Naive thymus-derived CD4-positive, alpha-beta T cell (primary cell): ENCODE measurements at regions not wholly inside any gene's neighbourhood (a gene's known extent, or its start where the extent isn't known, plus 50 kb on each side); places are given as distances from the start of the nearest gene placed in this dataset.

Experiments used
- ATAC-seq: fragments of 150-1000 bp; cut with Tn5 transposase; 2 replicates; pipeline ENCODE4 v1.10.0; 2021; ENCODE audit warnings: mild to moderate bottlenecking, moderate library complexity
- CTCF ChIA-PET: fragments of 350-600 bp; sonication (Branson Sonifier 250); formaldehyde crosslinking; loops from one replicate; lab custom pipeline; 2021; ENCODE audit warnings: antibody characterized with exemption; lab: Charles Lee
- POLR2A ChIA-PET: fragments of 350-600 bp; sonication (Branson Sonifier 250); formaldehyde crosslinking; loops from one replicate; lab custom pipeline; 2021; ENCODE audit warnings: antibody characterized with exemption, inconsistent platforms; lab: Charles Lee
- DNase-seq, 9 donors: peaks; one replicate each; pipeline versions ENCODE4 v3.0.0 to v3.0.0-alpha.2; 2020 to 2022; ENCODE audit warnings: mixed read lengths in 1 of 9
- H3K27ac ChIP-seq: one replicate; pipeline ENCODE4 v1.7.0; 2013; ENCODE audit warnings: mild to moderate bottlenecking, low read depth, low read length, moderate library complexity
- H3K27me3 ChIP-seq, 2 donors: one replicate each; pipeline ENCODE4 v1.7.0; 2013; ENCODE audit warnings: low read length in 2 of 2, mild to moderate bottlenecking in 2 of 2, moderate library complexity in 2 of 2; ENCODE audit not compliant: control insufficient read depth in 2 of 2, insufficient read depth in 2 of 2
- H3K36me3 ChIP-seq, 3 experiments: 1 replicate in 2 of 3; 2 replicates in 1 of 3; pipeline ENCODE4 v1.7.0; 2013; ENCODE audit warnings: low read length in 3 of 3, mild to moderate bottlenecking in 3 of 3, moderate library complexity in 1 of 3; ENCODE audit not compliant: insufficient read depth in 3 of 3, control insufficient read depth in 2 of 3
- H3K4me1 ChIP-seq, 2 donors: one replicate each; pipeline ENCODE4 v1.7.0; 2013; ENCODE audit warnings: low read length in 2 of 2, mild to moderate bottlenecking in 2 of 2, moderate library complexity in 1 of 2; ENCODE audit not compliant: control insufficient read depth in 2 of 2, insufficient read depth in 2 of 2
- H3K4me3 ChIP-seq: 2 replicates; pipeline ENCODE4 v1.7.0; 2013; ENCODE audit warnings: mild to moderate bottlenecking, low read length
- H3K9me3 ChIP-seq, 3 experiments: 1 replicate in 2 of 3; 2 replicates in 1 of 3; pipeline ENCODE4 v1.7.0; 2013; ENCODE audit warnings: low read length in 3 of 3; ENCODE audit not compliant: control insufficient read depth in 2 of 3
- H3K27ac Mint-ChIP-seq, 9 donors: one replicate each; pipeline ENCODE4 v1.8.0; 2020 to 2022; ENCODE audit warnings: mixed read lengths in 9 of 9, mild to moderate bottlenecking in 8 of 9, moderate library complexity in 5 of 9, inconsistent platforms in 2 of 9
- H3K27me3 Mint-ChIP-seq, 5 donors: one replicate each; pipeline ENCODE4 v1.8.0; 2021 to 2022; ENCODE audit warnings: mixed read lengths in 5 of 5, mild to moderate bottlenecking in 1 of 5
- H3K36me3 Mint-ChIP-seq, 5 donors: one replicate each; pipeline ENCODE4 v1.8.0; 2020 to 2022; ENCODE audit warnings: mixed read lengths in 5 of 5, mild to moderate bottlenecking in 3 of 5, inconsistent platforms in 1 of 5
- H3K4me1 Mint-ChIP-seq, 7 donors: one replicate each; pipeline ENCODE4 v1.8.0; 2020 to 2022; ENCODE audit warnings: mixed read lengths in 7 of 7, mild to moderate bottlenecking in 3 of 7, inconsistent platforms in 1 of 7
- H3K4me3 Mint-ChIP-seq, 10 donors: one replicate each; pipeline ENCODE4 v1.8.0; 2020 to 2022; ENCODE audit warnings: mild to moderate bottlenecking in 10 of 10, mixed read lengths in 10 of 10, moderate library complexity in 6 of 10, inconsistent platforms in 2 of 10
- H3K9me3 Mint-ChIP-seq, 11 donors: one replicate each; pipeline ENCODE4 v1.8.0; 2020 to 2022; ENCODE audit warnings: mixed read lengths in 11 of 11, mild to moderate bottlenecking in 4 of 11, inconsistent platforms in 1 of 11, moderate library complexity in 1 of 11
- intact Hi-C, 2 donors: fragments of 100-400 bp; cut with micrococcal nuclease; formaldehyde crosslinking; loops; one replicate each; pipeline ENCODE4 v1.15.1; 2023

GRCh38 chr6:11961923-11962322 lies 50.2 kb upstream of the HIVEP1 start:
- DNase-seq, result no peak
- Mint-ChIP-seq H3K36me3 (peaks cover 0 to 6% (median 0%) of the 10 kb centered on the region in 5 donors), H3K27me3 (peaks cover 0 to 7% (median 0%) of the 10 kb centered on the region in 5 donors), H3K4me3 (no peak overlapping the region), H3K4me1 (peaks cover 0 to 4% (median 0%) of the 10 kb centered on the region in 7 donors), H3K9me3 (peaks cover 0 to 12% (median 0%) of the 10 kb centered on the region in 11 donors), H3K27ac (no peak overlapping the region)
- CTCF ChIA-PET, result no interaction called here
- ATAC-seq, result no peak
- Histone ChIP-seq H3K4me3 (no peak overlapping the region), H3K9me3 (no peaks in the 10 kb centered on the region), H3K36me3 (no peaks in the 10 kb centered on the region), H3K4me1 (no peaks in the 10 kb centered on the region), H3K27ac (no peak overlapping the region), H3K27me3 (no peaks in the 10 kb centered on the region)
- POLR2A ChIA-PET, result interaction anchor here (0.6 kb wide), 1 partner anchor 157 kb away, joined by 4 read pairs; no protein-coding TSS in a partner anchor
- intact Hi-C loops, result no loop called here

DNA sequence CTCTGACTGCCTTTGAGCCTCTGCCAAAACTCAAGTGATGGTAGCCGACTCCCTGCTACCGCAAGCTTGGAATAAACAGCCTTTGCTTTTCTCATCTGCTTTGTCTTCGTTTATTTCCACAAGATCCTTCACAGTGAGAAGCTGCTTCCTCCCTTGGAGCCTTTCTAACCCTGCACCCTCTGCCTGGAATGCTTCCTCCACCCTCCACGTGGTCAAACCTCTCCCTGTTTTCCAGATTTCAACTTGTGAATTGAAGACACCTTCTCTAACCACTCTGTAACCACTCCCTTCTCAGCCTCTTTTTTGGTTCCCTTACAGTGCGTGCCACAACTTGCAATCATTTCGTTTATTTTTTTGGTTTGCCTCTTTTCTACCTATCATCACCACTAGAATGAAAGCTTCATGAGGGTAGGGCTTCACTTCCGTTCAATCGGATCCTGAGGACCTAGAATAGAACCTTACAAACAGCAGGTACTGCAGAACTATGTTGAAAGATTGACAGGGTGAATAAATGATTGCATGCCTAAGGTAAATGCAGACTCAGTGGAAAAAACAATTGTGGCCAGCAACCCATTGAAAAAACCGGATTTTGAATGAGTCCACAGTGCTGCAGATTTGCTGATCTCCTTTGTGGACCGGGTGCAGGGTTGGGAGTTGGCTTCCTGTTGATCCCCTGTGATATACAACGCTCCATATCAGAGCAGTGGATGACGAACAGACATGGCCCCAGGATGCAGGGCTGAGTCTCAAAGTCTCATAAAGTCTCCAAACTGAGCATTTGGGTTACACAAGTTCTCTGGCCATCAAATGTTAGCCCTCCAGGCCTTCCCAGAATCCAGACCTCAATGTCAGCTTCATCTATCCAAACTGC lies 51.0 kb upstream of the HIVEP1 start:
- H3K27me3 Mint-ChIP-seq, result peaks cover 0 to 7% (median 0%) of the 10 kb centered on the region in 5 donors
- Histone ChIP-seq H3K27ac (no peak overlapping the region), H3K36me3 (no peaks in the 10 kb centered on the region), H3K9me3 (no peaks in the 10 kb centered on the region), H3K4me1 (no peaks in the 10 kb centered on the region), H3K4me3 (no peak overlapping the region), H3K27me3 (no peaks in the 10 kb centered on the region)
- peaks cover 0 to 12% (median 0%) of the 10 kb centered on the region in 11 donors for H3K9me3 Mint-ChIP-seq
- H3K4me3 Mint-ChIP-seq, result no peak overlapping the region
- no peak overlapping the region for H3K27ac Mint-ChIP-seq
- peaks cover 0 to 4% (median 0%) of the 10 kb centered on the region in 7 donors for H3K4me1 Mint-ChIP-seq
- intact Hi-C loops, result no loop called here
- DNase-seq (no peak), ATAC-seq (no peak)
- H3K36me3 Mint-ChIP-seq, result peaks cover 0 to 6% (median 0%) of the 10 kb centered on the region in 5 donors
- ChIA-PET CTCF (no interaction called here), POLR2A (no interaction called here)

DNA sequence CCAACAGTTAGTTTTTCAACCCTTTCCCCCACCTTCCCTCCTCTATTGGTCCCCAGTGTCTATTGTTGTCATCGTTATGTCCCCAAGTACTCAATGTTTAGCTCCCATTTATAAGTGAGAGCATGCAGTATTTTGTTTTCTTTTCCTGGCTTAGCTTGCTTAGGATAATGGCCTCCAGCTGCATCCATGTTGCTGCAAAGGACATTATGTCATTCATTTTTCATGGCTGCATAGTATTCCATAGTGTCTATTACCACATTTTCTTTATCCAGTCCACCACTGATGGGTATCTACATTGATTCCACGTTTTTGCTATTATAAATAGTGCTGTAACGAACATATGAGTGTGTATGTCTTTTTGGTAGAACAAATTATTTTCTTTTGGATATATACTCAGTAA lies 55.3 kb upstream of the HIVEP1 start:
- Histone ChIP-seq H3K27me3 (no peaks in the 10 kb centered on the region), H3K9me3 (no peaks in the 10 kb centered on the region), H3K4me3 (no peak overlapping the region), H3K4me1 (no peaks in the 10 kb centered on the region), H3K27ac (no peak overlapping the region), H3K36me3 (no peaks in the 10 kb centered on the region)
- H3K4me1 Mint-ChIP-seq, result peaks cover 0 to 4% (median 0%) of the 10 kb centered on the region in 7 donors
- DNase-seq (no peak), ATAC-seq (no peak)
- peaks cover 0 to 4% (median 0%) of the 10 kb centered on the region in 11 donors for H3K9me3 Mint-ChIP-seq
- intact Hi-C loops, result no loop called here
- peaks cover 0 to 7% (median 0%) of the 10 kb centered on the region in 5 donors for H3K27me3 Mint-ChIP-seq
- peak overlapping the region in 1 of 9 donors; percentile 30 for H3K27ac Mint-ChIP-seq
- CTCF ChIA-PET, result interaction anchor here (0.9 kb wide), 1 partner anchor 19 kb away, joined by 3 read pairs; no protein-coding TSS in a partner anchor
- H3K4me3 Mint-ChIP-seq, result no peak overlapping the region
- no peaks in the 10 kb centered on the region for H3K36me3 Mint-ChIP-seq
- POLR2A ChIA-PET, result no interaction called here

GRCh38 chr6:11953641-11954040 lies 58.5 kb upstream of the HIVEP1 start:
- peaks cover 0 to 5% (median 0%) of the 10 kb centered on the region in 11 donors for H3K9me3 Mint-ChIP-seq
- Histone ChIP-seq H3K27ac (no peak overlapping the region), H3K4me3 (no peak overlapping the region), H3K4me1 (no peaks in the 10 kb centered on the region), H3K27me3 (no peaks in the 10 kb centered on the region), H3K9me3 (no peaks in the 10 kb centered on the region), H3K36me3 (no peaks in the 10 kb centered on the region)
- peaks cover 0 to 5% (median 0%) of the 10 kb centered on the region in 7 donors for H3K4me1 Mint-ChIP-seq
- no peak overlapping the region for H3K27ac Mint-ChIP-seq
- ChIA-PET CTCF (no interaction called here), POLR2A (no interaction called here)
- H3K4me3 Mint-ChIP-seq, result no peak overlapping the region
- intact Hi-C loops, result no loop called here
- ATAC-seq (no peak), DNase-seq (no peak)
- H3K36me3 Mint-ChIP-seq, result no peaks in the 10 kb centered on the region
- H3K27me3 Mint-ChIP-seq, result peaks cover 0 to 3% (median 0%) of the 10 kb centered on the region in 5 donors

- Histone ChIP-seq H3K9me3 (no peaks in the 10 kb centered on the region), H3K27me3 (no peaks in the 10 kb centered on the region), H3K36me3 (no peaks in the 10 kb centered on the region), H3K4me1 (no peaks in the 10 kb centered on the region), H3K27ac (no peak overlapping the region), H3K4me3 (no peak overlapping the region)
- intact Hi-C loops, result no loop called here
- Mint-ChIP-seq H3K4me3 (no peak overlapping the region), H3K4me1 (peaks cover 0 to 5% (median 0%) of the 10 kb centered on the region in 7 donors), H3K27ac (no peak overlapping the region), H3K27me3 (no peaks in the 10 kb centered on the region), H3K36me3 (no peaks in the 10 kb centered on the region), H3K9me3 (peaks cover 0 to 5% (median 0%) of the 10 kb centered on the region in 11 donors)
- DNase-seq (no peak), ATAC-seq (no peak)
- ChIA-PET POLR2A (no interaction called here), CTCF (no interaction called here)
These were observed 59.8 kb upstream of the HIVEP1 start for GRCh38 chr6:11952316-11952715.

DNA sequence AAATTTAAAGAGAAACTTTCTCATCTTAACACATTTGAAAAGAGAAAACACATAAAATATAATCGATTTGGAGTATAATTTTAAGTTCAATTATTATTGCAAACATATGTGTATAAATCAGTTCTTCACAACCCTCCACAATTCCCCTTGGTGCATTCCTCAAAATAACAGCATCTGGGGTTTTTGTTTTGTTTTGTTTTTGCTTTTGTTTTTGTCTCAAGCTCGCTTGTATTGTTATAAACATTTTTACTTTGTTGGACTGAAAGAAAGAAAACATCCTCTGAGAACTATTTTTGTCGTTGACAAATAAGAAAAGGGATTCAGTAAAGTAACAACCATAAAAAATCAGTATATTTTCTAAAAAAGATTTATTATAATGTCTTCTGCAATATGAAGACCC lies 60.2 kb upstream of the HIVEP1 start:
- H3K4me1 Mint-ChIP-seq, result peaks cover 0 to 5% (median 0%) of the 10 kb centered on the region in 7 donors
- no peak overlapping the region for H3K27ac Mint-ChIP-seq
- CTCF ChIA-PET, result no interaction called here
- H3K9me3 Mint-ChIP-seq, result peaks cover 0 to 5% (median 0%) of the 10 kb centered on the region in 11 donors
- no peak overlapping the region for H3K4me3 ChIP-seq
- H3K36me3 ChIP-seq, result no peaks in the 10 kb centered on the region
- POLR2A ChIA-PET, result no interaction called here
- ATAC-seq (no peak), DNase-seq (no peak)
- no peak overlapping the region for H3K4me3 Mint-ChIP-seq
- intact Hi-C loops, result no loop called here
- no peaks in the 10 kb centered on the region for H3K27me3 Mint-ChIP-seq
- no peaks in the 10 kb centered on the region for H3K36me3 Mint-ChIP-seq
- no peaks in the 10 kb centered on the region for H3K27me3 ChIP-seq
- H3K27ac ChIP-seq, result no peak overlapping the region
- H3K4me1 ChIP-seq, result no peaks in the 10 kb centered on the region
- H3K9me3 ChIP-seq, result no peaks in the 10 kb centered on the region
